ENCODE measurements at regions not wholly inside any gene's neighbourhood (a gene's known extent, or its start where the extent isn't known, plus 50 kb on each side); places are given as distances from the start of the nearest gene placed in this dataset.

GRCh38 chr1:193555662-193556441 is 369.4 kb upstream of the B3GALT2 start:
- H3K9ac ChIP-seq (ENCODE audit: low read depth, low read length, poor library complexity, severe bottlenecking) = no peak overlapping the region
- no peak overlapping the region for H2AFZ ChIP-seq (ENCODE audit: low read length)
- H3K4me1 ChIP-seq (ENCODE audit: insufficient read depth, low read length, poor library complexity, severe bottlenecking) = no peaks in the 10 kb centered on the region
- TF ChIP-seq CTCF (conservative IDR thresholded peaks at IDR 0.05; ENCODE audit: low read length) = no peak
- no peak for TF ChIP-seq EZH2phosphoT487 (IDR thresholded peaks at IDR 0.05; ENCODE audit: borderline replicate concordance)
- no peaks in the 10 kb centered on the region for H4K20me1 ChIP-seq (ENCODE audit: insufficient read depth, low read length, poor library complexity, severe bottlenecking)
- H3K27me3 ChIP-seq (ENCODE audit: insufficient read depth, low read length, poor library complexity, severe bottlenecking) = no peaks in the 10 kb centered on the region
- no peaks in the 10 kb centered on the region for H3K9me3 ChIP-seq (ENCODE audit: insufficient read depth, low read depth, low read length)
- H3K4me3 ChIP-seq (ENCODE audit: low read length, poor library complexity, severe bottlenecking) = no peak overlapping the region
- no peaks in the 10 kb centered on the region for H3K9me2 ChIP-seq (replicated peaks; ENCODE audit: low read depth, low read length)
- no peaks in the 10 kb centered on the region for H3K79me2 ChIP-seq (ENCODE audit: insufficient read depth, low read length)
- no peaks in the 10 kb centered on the region for H3K36me3 ChIP-seq (ENCODE audit: insufficient read depth, low read length)
- H3F3A ChIP-seq (ENCODE audit: low read depth) = no peaks in the 10 kb centered on the region
- H3K4me2 ChIP-seq (ENCODE audit: low read depth, low read length, poor library complexity, severe bottlenecking) = no peak overlapping the region

GRCh38 chr1:193553564-193553963 is 367.2 kb upstream of the B3GALT2 start:
- Histone ChIP-seq H2AFZ (ENCODE audit: low read length) (no peak overlapping the region), H3K4me1 (ENCODE audit: insufficient read depth, low read length, poor library complexity, severe bottlenecking) (no peaks in the 10 kb centered on the region), H3K79me2 (ENCODE audit: insufficient read depth, low read length) (no peaks in the 10 kb centered on the region), H3K9me3 (ENCODE audit: insufficient read depth, low read depth, low read length) (no peaks in the 10 kb centered on the region), H3K4me2 (ENCODE audit: low read depth, low read length, poor library complexity, severe bottlenecking) (no peak overlapping the region), H3K4me3 (ENCODE audit: low read length, poor library complexity, severe bottlenecking) (no peak overlapping the region), H4K20me1 (ENCODE audit: insufficient read depth, low read length, poor library complexity, severe bottlenecking) (no peaks in the 10 kb centered on the region), H3K36me3 (ENCODE audit: insufficient read depth, low read length) (no peaks in the 10 kb centered on the region), H3K9me2 (replicated peaks; ENCODE audit: low read depth, low read length) (no peaks in the 10 kb centered on the region), H3K9ac (ENCODE audit: low read depth, low read length, poor library complexity, severe bottlenecking) (no peak overlapping the region), H3K27me3 (ENCODE audit: insufficient read depth, low read length, poor library complexity, severe bottlenecking) (no peaks in the 10 kb centered on the region), H3F3A (ENCODE audit: low read depth) (no peaks in the 10 kb centered on the region)
- no peak for TF ChIP-seq EZH2phosphoT487 (IDR thresholded peaks at IDR 0.05; ENCODE audit: borderline replicate concordance)
- TF ChIP-seq CTCF (conservative IDR thresholded peaks at IDR 0.05; ENCODE audit: low read length) = no peak

- Histone ChIP-seq H3K9me2 (replicated peaks; ENCODE audit: low read depth, low read length) (no peaks in the 10 kb centered on the region), H3K27me3 (ENCODE audit: insufficient read depth, low read length, poor library complexity, severe bottlenecking) (no peaks in the 10 kb centered on the region), H3F3A (ENCODE audit: low read depth) (no peaks in the 10 kb centered on the region), H3K9me3 (ENCODE audit: insufficient read depth, low read depth, low read length) (no peaks in the 10 kb centered on the region), H3K4me1 (ENCODE audit: insufficient read depth, low read length, poor library complexity, severe bottlenecking) (no peaks in the 10 kb centered on the region), H2AFZ (ENCODE audit: low read length) (no peak overlapping the region), H3K79me2 (ENCODE audit: insufficient read depth, low read length) (no peaks in the 10 kb centered on the region), H3K9ac (ENCODE audit: low read depth, low read length, poor library complexity, severe bottlenecking) (no peak overlapping the region), H4K20me1 (ENCODE audit: insufficient read depth, low read length, poor library complexity, severe bottlenecking) (no peaks in the 10 kb centered on the region), H3K4me2 (ENCODE audit: low read depth, low read length, poor library complexity, severe bottlenecking) (no peak overlapping the region), H3K4me3 (ENCODE audit: low read length, poor library complexity, severe bottlenecking) (no peak overlapping the region), H3K36me3 (ENCODE audit: insufficient read depth, low read length) (no peaks in the 10 kb centered on the region)
- TF ChIP-seq CTCF (conservative IDR thresholded peaks at IDR 0.05; ENCODE audit: low read length) = no peak
- TF ChIP-seq EZH2phosphoT487 (IDR thresholded peaks at IDR 0.05; ENCODE audit: borderline replicate concordance) = no peak
Observed at GRCh38 chr1:193552274-193552673, 365.9 kb upstream of the B3GALT2 start.

All from Loucy (cell line).